Astrocyte of the cerebellum (primary cell): ENCODE measurements at regions not wholly inside any gene's neighbourhood (a gene's known extent, or its start where the extent isn't known, plus 50 kb on each side); places are given as distances from the start of the nearest gene placed in this dataset.

Experiments used
- DNase-seq: peaks from one replicate; pipeline ENCODE4 v3.0.0-alpha.2; 2011; ENCODE audit warnings: low read depth
- H3K4me3 ChIP-seq: 2 replicates; pipeline ENCODE4 v1.5.1; 2011; ENCODE audit warnings: mild to moderate bottlenecking, low read depth, low read length, moderate library complexity
- CTCF ChIP-seq: IDR thresholded peaks from 2 replicates; pipeline ENCODE4 v1.5.1; 2012; ENCODE audit warnings: low read length, low read depth, moderate library complexity, mild to moderate bottlenecking; ENCODE audit errors: missing control alignments
- in situ Hi-C: cut with HindIII; loops from 2 replicates; pipeline ENCODE4 v1.10.0; 2017; ENCODE audit warnings: low sequenced_read_pairs

DNA sequence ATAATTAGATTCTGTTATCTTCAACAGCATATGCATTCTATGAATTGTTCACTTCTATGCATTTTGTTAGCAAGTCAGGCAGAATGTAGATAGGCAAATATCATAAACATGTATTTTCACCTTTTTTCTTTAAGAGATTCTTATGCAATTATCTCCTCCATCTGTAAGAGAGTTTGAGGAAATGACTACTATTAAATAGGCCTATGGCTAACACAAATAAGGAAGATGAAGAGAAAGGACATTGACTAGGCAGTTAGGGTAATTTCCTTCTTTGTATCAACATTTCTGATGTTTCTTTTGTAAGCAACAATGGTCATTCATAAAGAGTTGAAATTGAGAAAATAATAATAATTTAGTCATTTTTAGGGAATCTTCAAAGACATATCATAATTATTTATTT lies 145.2 kb upstream of the CDH12 start:
- in situ Hi-C loops: no loop called here
- TF ChIP-seq CTCF: no peak
- no peak overlapping the region for H3K4me3 ChIP-seq
- DNase-seq: no peak

DNA sequence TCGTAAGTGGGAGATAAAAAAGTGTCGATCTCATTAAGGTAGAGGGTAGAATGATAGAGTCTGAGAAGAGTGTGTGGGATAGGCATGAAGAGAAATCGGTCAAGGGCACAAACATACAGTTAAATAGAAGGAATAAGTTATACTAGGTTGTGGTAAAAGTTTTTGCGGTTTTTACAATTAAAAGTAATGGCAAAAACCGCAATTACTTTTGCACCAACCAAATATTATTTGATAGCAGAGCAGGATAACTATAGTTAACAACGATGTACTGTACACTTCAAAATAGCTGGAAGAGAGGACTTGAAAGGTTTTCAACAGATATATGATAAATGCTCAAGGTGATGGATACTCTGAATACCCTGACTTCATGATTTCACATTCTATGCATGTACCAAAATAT lies 135.8 kb upstream of the CDH12 start:
- no peak for DNase-seq
- no peak overlapping the region for H3K4me3 ChIP-seq

DNA sequence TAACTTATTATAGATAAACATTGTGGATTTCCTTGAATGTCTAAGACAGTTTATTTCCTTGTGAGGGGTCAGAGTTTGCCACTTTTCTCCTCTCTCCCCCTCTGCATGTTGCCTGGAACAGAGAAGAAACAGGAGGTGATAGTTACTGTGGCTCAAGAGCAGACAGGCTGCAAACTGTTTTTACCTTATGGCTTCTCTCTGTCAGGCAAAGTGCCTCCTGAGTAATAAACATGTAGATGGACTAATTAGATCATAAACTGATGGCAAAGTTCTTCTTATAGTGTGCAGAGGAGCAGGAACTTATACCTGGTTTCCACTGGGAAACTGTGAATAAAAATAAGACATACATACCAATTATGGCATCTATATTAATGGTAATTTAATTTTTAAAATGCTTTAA lies 133.1 kb upstream of the CDH12 start:
- no peak for DNase-seq
- H3K4me3 ChIP-seq: no peak overlapping the region
- TF ChIP-seq CTCF: no peak
- in situ Hi-C loops: no loop called here

More for the DNA sequence above, 135.8 kb upstream of the CDH12 start:
- in situ Hi-C loops: no loop called here
- no peak for TF ChIP-seq CTCF

- no peak for TF ChIP-seq CTCF
- H3K4me3 ChIP-seq: no peak overlapping the region
- DNase-seq: no peak
- in situ Hi-C loops: no loop called here
Observed at GRCh38 chr5:22985446-22985845, 132.3 kb upstream of the CDH12 start.

DNA sequence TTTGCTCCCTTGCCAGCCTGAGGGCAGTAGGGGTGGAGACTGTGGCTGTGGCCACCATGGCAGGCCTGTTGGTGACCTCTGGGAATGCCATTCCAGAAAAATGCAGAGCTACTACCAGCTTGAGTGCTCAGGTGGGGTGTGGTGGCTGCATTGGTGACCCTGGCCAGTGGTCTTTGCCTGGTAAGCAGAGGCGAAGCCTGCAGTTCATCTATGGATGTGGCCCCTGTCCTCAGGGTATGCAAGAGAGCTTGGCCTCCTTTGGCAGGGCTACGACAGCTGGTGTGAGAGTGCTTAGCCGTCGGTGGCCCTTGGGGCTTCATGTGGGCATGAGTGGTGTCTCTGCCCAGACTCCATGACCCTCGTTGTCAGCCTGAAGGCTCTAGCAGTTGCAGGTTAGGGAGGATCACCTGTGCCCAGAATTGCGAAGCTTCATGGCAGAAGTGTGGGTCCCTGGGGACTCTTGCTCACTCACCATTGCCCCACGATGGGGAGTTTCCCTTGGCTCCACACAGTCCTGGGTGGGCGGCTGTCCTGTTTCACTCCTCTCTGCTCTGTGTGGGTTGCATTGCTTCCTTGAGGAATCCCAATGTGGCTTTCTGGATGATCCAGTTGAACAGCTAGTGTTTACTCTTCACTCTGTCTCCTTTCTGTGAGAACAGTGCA lies 117.9 kb upstream of the CDH12 start:
- no peak overlapping the region for H3K4me3 ChIP-seq
- in situ Hi-C loops: no loop called here
- DNase-seq: no peak
- no peak for TF ChIP-seq CTCF

GRCh38 chr5:22970491-22970890 lies 117.3 kb upstream of the CDH12 start:
- no peak for TF ChIP-seq CTCF
- DNase-seq: no peak
- in situ Hi-C loops: no loop called here
- no peak overlapping the region for H3K4me3 ChIP-seq

- no peak overlapping the region for H3K4me3 ChIP-seq
- no peak for TF ChIP-seq CTCF
- in situ Hi-C loops: no loop called here
- no peak for DNase-seq
Observed at GRCh38 chr5:22968386-22968785, 115.2 kb upstream of the CDH12 start.
